GM12878 (cell line): ENCODE measurements at regions not wholly inside any gene's neighbourhood (a gene's known extent, or its start where the extent isn't known, plus 50 kb on each side); places are given as distances from the start of the nearest gene placed in this dataset.

ENCODE experiments used
- ATAC-seq: fragments of 200-7000 bp; cut with Tn5 transposase; 3 replicates; pipeline ENCODE4 v1.9.1; 2020; ENCODE audit warnings: mild to moderate bottlenecking, moderate library complexity
- BruUV-seq: library from RNA; stranded (reverse); fragments of 400-500 nt; replicated peaks from 2 replicates; lab custom pipeline; 2021; lab: Mats Ljungman, UMichigan
- CTCF ChIA-PET: fragments of 300-600 bp; sonication (Branson Sonifier 250); formaldehyde crosslinking; extraction: SDS; loops from one replicate; lab custom pipeline; 2021; ENCODE audit warnings: inconsistent platforms; lab: Yijun Ruan, JAX
- POLR2A ChIA-PET: fragments of 350-600 bp; formaldehyde crosslinking; extraction: SDS; loops from one replicate; lab custom pipeline; 2021; ENCODE audit warnings: inconsistent platforms; lab: Charles Lee
- RAD21 ChIA-PET: fragments of 300-600 bp; sonication (Branson Sonifier 250); formaldehyde crosslinking; loops from one replicate; lab custom pipeline; 2023; ENCODE audit warnings: antibody characterized with exemption; ENCODE audit not compliant: unreplicated experiment; lab: Charles Lee
- SMC1A ChIA-PET: fragments of 300-600 bp; sonication (Branson Sonifier 250); formaldehyde crosslinking; loops from one replicate; lab custom pipeline; 2023; ENCODE audit not compliant: unreplicated experiment, uncharacterized antibody; lab: Charles Lee
- DNase-seq: peaks from one replicate; pipeline ENCODE4 v3.0.0-alpha.2; 2011; ENCODE audit warnings: low read depth, low spot score
- FAIRE-seq: peaks from 3 replicates; lab custom pipeline; 2011; peaks lifted over from hg19 to GRCh38; lab: Jason Lieb, UNC
- H2AFZ ChIP-seq: 2 replicates; pipeline ENCODE4 v1.6.0; 2011; ENCODE audit warnings: low read depth, low read length, control low read depth; ENCODE audit not compliant: control insufficient read depth
- H3K27ac ChIP-seq: 2 replicates; pipeline ENCODE4 v1.5.1; 2011; ENCODE audit warnings: control low read depth; ENCODE audit not compliant: control insufficient read depth, insufficient read depth
- H3K27me3 ChIP-seq, 2 experiments: replicated peaks in 1 of 2; 2 replicates each; pipeline versions ENCODE4 v1.6.0 to v1.6.1; 2011; ENCODE audit warnings: low read length in 1 of 2; ENCODE audit not compliant: control insufficient read depth in 2 of 2, insufficient read depth in 2 of 2
- H3K36me3 ChIP-seq, 2 experiments: 2 replicates each; pipeline ENCODE4 v1.5.1; 2011; ENCODE audit warnings: low read length in 1 of 2; ENCODE audit not compliant: control insufficient read depth in 2 of 2, insufficient read depth in 2 of 2
- H3K4me1 ChIP-seq: 2 replicates; pipeline ENCODE4 v1.6.1; 2011; ENCODE audit warnings: mild to moderate bottlenecking, low read length, moderate library complexity, mixed read lengths; ENCODE audit not compliant: control insufficient read depth, insufficient read depth
- H3K4me2 ChIP-seq: 2 replicates; pipeline ENCODE4 v1.6.0; 2011; ENCODE audit warnings: control low read depth; ENCODE audit not compliant: control insufficient read depth, insufficient read depth
- H3K4me3 ChIP-seq: fragments of 200-600 bp; sonication (generic); 2 replicates; pipeline ENCODE4 v1.5.1; 2016
- H3K79me2 ChIP-seq: 2 replicates; pipeline ENCODE4 v1.6.0; 2011; ENCODE audit warnings: low read length; ENCODE audit not compliant: control insufficient read depth, insufficient read depth
- H3K9ac ChIP-seq: 2 replicates; pipeline ENCODE4 v1.8.0; 2011; ENCODE audit warnings: low read length, control low read depth, mixed read lengths; ENCODE audit not compliant: control insufficient read depth, insufficient read depth
- H3K9me3 ChIP-seq: replicated peaks from 3 replicates; pipeline ENCODE4 v1.5.1; 2011; ENCODE audit warnings: mild to moderate bottlenecking, low read length; ENCODE audit not compliant: control insufficient read depth, insufficient read depth
- H4K20me1 ChIP-seq: 2 replicates; pipeline ENCODE4 v1.6.0; 2011; ENCODE audit not compliant: control insufficient read depth, insufficient read depth
- FOS ChIP-seq: IDR thresholded peaks from 3 replicates; pipeline ENCODE4 v1.6.1; 2011; ENCODE audit warnings: borderline replicate concordance; ENCODE audit not compliant: insufficient read length; ENCODE audit errors: extremely low read depth
- GABPA ChIP-seq: IDR thresholded peaks from 2 replicates; pipeline ENCODE4 v1.6.1; 2014; ENCODE audit warnings: antibody characterized with exemption, low read depth, mild to moderate bottlenecking, inconsistent platforms
- IKZF1 ChIP-seq: fragments of 450-650 bp; conservative IDR thresholded peaks from 2 replicates; pipeline ENCODE4 v1.6.1; 2017; ENCODE audit warnings: antibody characterized with exemption, mild to moderate bottlenecking
- RAD21 ChIP-seq: IDR thresholded peaks from 2 replicates; pipeline ENCODE4 v1.6.1; 2011; ENCODE audit warnings: mild to moderate bottlenecking, low read depth, low read length, moderate library complexity; ENCODE audit not compliant: insufficient read depth
- STAT1 ChIP-seq: fragments of 450-650 bp; conservative IDR thresholded peaks from 2 replicates; pipeline ENCODE4 v1.6.1; 2014; ENCODE audit warnings: antibody characterized with exemption, mild to moderate bottlenecking
- STAT3 ChIP-seq: IDR thresholded peaks from 2 replicates; pipeline ENCODE4 v1.6.1; 2011; ENCODE audit warnings: low read depth, low read length, improper control_type of control experiment
- ZNF24 ChIP-seq: fragments of 450-650 bp; IDR thresholded peaks from 2 replicates; pipeline ENCODE4 v1.6.1; 2017; ENCODE audit warnings: antibody characterized with exemption, mild to moderate bottlenecking
- WGBS: methylation state at CpG from one replicate; pipeline ENCODE4 v1.1.6; 2016; ENCODE audit warnings: low lambda C conversion rate; ENCODE audit not compliant: insufficient replicate concordance, insufficient coverage; ENCODE audit errors: missing lambda C conversion rate; 5-methylcytosine and 5-hydroxymethylcytosine counted together
- in situ Hi-C: fragments of 300-500 bp; cut with MboI; formaldehyde crosslinking; loops from 9 replicates; pipeline ENCODE4 v1.14.3; 2018; ENCODE audit warnings: mixed read lengths
- intact Hi-C: fragments of 100-400 bp; cut with micrococcal nuclease; formaldehyde crosslinking; loops from one replicate; pipeline ENCODE4 v1.14.2; 2022; ENCODE audit not compliant: unreplicated experiment
- TF ChIP-seq, protein P1 (sequence below): fragments of 450-650 bp; IDR thresholded peaks from 2 replicates; pipeline ENCODE4 v1.6.1; 2014; ENCODE audit warnings: mild to moderate bottlenecking

DNA sequence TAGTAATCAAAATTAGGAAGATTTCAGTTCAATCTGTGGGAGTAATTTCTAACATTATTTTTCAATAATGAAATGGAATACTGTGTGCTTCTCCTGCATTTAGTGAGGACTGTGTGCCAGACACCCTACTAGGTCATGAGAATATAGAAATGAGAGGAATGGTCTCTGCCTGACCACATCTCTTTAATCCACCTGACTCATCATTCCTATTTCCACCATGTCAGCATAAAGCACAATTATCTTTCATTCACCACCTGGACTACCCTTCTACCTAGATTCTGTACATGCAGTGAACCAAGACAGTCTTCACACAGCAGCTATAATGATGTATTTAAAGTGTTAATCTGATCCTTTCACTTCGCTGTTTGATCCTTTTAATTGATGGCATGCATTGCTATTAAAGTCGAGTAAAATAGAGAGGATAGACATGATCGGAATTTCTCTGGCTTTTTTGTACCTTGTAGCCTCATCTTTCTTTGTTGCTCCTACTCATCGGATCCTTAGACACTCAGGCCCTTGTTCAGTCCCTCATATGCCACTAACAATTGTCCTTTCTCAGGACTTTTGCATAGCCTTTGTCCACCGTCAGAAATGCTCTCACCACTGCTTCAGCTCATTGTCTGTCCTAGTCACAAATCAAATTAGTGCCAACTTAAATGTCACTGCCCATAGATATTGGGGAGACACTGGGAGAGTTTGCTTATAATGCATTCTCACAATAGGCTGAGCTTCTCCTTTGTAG, 1037.1 kb downstream of the REEP3 start (continued):
- TF ChIP-seq, protein P1, sequence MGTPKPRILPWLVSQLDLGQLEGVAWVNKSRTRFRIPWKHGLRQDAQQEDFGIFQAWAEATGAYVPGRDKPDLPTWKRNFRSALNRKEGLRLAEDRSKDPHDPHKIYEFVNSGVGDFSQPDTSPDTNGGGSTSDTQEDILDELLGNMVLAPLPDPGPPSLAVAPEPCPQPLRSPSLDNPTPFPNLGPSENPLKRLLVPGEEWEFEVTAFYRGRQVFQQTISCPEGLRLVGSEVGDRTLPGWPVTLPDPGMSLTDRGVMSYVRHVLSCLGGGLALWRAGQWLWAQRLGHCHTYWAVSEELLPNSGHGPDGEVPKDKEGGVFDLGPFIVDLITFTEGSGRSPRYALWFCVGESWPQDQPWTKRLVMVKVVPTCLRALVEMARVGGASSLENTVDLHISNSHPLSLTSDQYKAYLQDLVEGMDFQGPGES = no peak
- TF ChIP-seq ZNF24 (no peak), RAD21 (no peak), IKZF1 (no peak)

DNA sequence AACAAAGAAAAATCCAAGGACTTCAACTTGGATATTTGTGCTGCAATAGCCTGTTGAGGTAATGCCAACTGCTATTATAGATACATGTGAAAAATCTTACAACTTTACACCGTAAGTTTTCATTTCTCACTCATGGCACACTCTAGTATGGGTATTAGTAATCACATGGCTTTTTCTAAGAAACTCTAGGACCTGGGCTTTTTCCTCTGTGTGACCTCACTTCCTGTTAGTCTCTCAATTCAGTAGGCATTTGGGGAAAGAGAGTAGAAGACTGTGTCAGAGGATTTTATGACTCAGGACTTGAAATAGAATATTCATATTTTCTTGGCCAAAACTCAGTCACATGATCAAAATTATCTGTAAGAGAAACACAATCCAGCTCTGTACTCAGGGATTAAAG, 1049.9 kb downstream of the REEP3 start:
- no peak; the same call in 2 of the 3 replicates for ATAC-seq
- no peaks in the 10 kb centered on the region for H3K9me3 ChIP-seq
- no peaks in the 10 kb centered on the region for H3K79me2 ChIP-seq
- SMC1A ChIA-PET = no interaction called here
- no peak for FAIRE-seq
- POLR2A ChIA-PET = no interaction called here
- no peak overlapping the region for H2AFZ ChIP-seq
- intact Hi-C loops (no loop called here), in situ Hi-C loops (no loop called here)
- no peaks in the 10 kb centered on the region for H4K20me1 ChIP-seq
- H3K4me2 ChIP-seq = no peak overlapping the region
- WGBS = 17% methylated on average over 1 of the region's 1 CpG
- RAD21 ChIA-PET = no interaction called here
- no peak for DNase-seq
- TF ChIP-seq STAT1 (no peak), FOS (no peak), GABPA (no peak), STAT3 (no peak)
- TF ChIP-seq, all 136 proteins: peak for 0
- no TSS peak for BruUV-seq
- Histone ChIP-seq H3K4me1 (no peaks in the 10 kb centered on the region), H3K27me3 (no peaks in the 10 kb centered on the region), H3K27ac (no peak overlapping the region), H3K9ac (no peak overlapping the region), H3K4me3 (no peak overlapping the region), H3K36me3 (no peaks in the 10 kb centered on the region)
- CTCF ChIA-PET = no interaction called here
